Hepatocyte (in vitro differentiated cells): ENCODE measurements at regions not wholly inside any gene's neighbourhood (a gene's known extent, or its start where the extent isn't known, plus 50 kb on each side); places are given as distances from the start of the nearest gene placed in this dataset.
A peak's percentile ranks its signal among the peaks of the same experiment; 100 is the strongest.

Source experiments
- DNase-seq: peaks from one replicate; pipeline ENCODE4 v3.0.0-alpha.2; 2016; ENCODE audit warnings: low spot score
- H2AFZ ChIP-seq: fragments of 200-600 bp; sonication (generic); 2 replicates; pipeline ENCODE4 v1.6.0; 2016; ENCODE audit warnings: antibody characterized with exemption, mild to moderate bottlenecking
- H3K27ac ChIP-seq: fragments of 200-600 bp; sonication (generic); 2 replicates; pipeline ENCODE4 v1.5.1; 2016; ENCODE audit warnings: mild to moderate bottlenecking
- H3K27me3 ChIP-seq: fragments of 200-600 bp; sonication (generic); 2 replicates; pipeline ENCODE4 v1.6.1; 2016
- H3K36me3 ChIP-seq: fragments of 200-600 bp; sonication (generic); replicated peaks from 2 replicates; pipeline ENCODE4 v1.5.1; 2016; ENCODE audit warnings: low read depth; ENCODE audit not compliant: insufficient read depth
- H3K4me1 ChIP-seq: fragments of 200-600 bp; sonication (generic); 2 replicates; pipeline ENCODE4 v1.5.1; 2016; ENCODE audit warnings: mild to moderate bottlenecking, moderate library complexity; ENCODE audit not compliant: insufficient read depth
- H3K4me2 ChIP-seq: fragments of 200-600 bp; sonication (generic); 2 replicates; pipeline ENCODE4 v1.6.0; 2016
- H3K4me3 ChIP-seq: fragments of 200-600 bp; sonication (generic); 2 replicates; pipeline ENCODE4 v1.5.1; 2016; ENCODE audit warnings: mild to moderate bottlenecking
- H3K79me2 ChIP-seq: fragments of 200-600 bp; sonication (generic); 2 replicates; pipeline ENCODE4 v1.6.0; 2017; ENCODE audit warnings: mild to moderate bottlenecking
- H3K9me2 ChIP-seq: fragments of 200-600 bp; sonication (generic); replicated peaks from 2 replicates; pipeline ENCODE4 v1.6.0; 2017; ENCODE audit warnings: mild to moderate bottlenecking; ENCODE audit not compliant: insufficient read depth
- H3K9me3 ChIP-seq: fragments of 200-600 bp; sonication (generic); 2 replicates; pipeline ENCODE4 v1.5.1; 2016; ENCODE audit warnings: low read depth, mild to moderate bottlenecking
- H4K20me1 ChIP-seq: fragments of 200-600 bp; sonication (generic); 2 replicates; pipeline ENCODE4 v1.6.0; 2016; ENCODE audit warnings: mild to moderate bottlenecking; ENCODE audit not compliant: insufficient read depth, poor library complexity, severe bottlenecking
- EZH2 ChIP-seq: fragments of 200-600 bp; sonication (generic); IDR thresholded peaks from 2 replicates; pipeline ENCODE4 v1.6.1; 2016; ENCODE audit warnings: antibody characterized with exemption, mild to moderate bottlenecking, borderline replicate concordance
- EZH2phosphoT487 ChIP-seq: fragments of 200-600 bp; sonication (generic); IDR thresholded peaks from one replicate; pipeline ENCODE4 v1.6.1; 2018; ENCODE audit warnings: antibody characterized with exemption, mild to moderate bottlenecking, low read depth, moderate library complexity; ENCODE audit not compliant: unreplicated experiment, severe bottlenecking
- WGBS: methylation state at CpG from one replicate; pipeline ENCODE4 v1.1.6; 2016; ENCODE audit warnings: low lambda C conversion rate; ENCODE audit errors: missing lambda C conversion rate; 5-methylcytosine and 5-hydroxymethylcytosine counted together
- TF ChIP-seq, protein P1 (sequence below): fragments of 200-600 bp; sonication (generic); IDR thresholded peaks from 2 replicates; pipeline ENCODE4 v1.5.1; 2016; ENCODE audit warnings: antibody characterized with exemption, mild to moderate bottlenecking; ENCODE audit not compliant: poor library complexity

- no peaks in the 10 kb centered on the region for H3K9me2 ChIP-seq
- H4K20me1 ChIP-seq: no peaks in the 10 kb centered on the region
- H3K4me3 ChIP-seq: no peak overlapping the region
- no peak for DNase-seq
- no peak overlapping the region for H3K27ac ChIP-seq
- H3K9me3 ChIP-seq: no peaks in the 10 kb centered on the region
- no peak overlapping the region for H3K4me2 ChIP-seq
- H3K79me2 ChIP-seq: no peaks in the 10 kb centered on the region
- TF ChIP-seq EZH2 (no peak), EZH2phosphoT487 (no peak)
- TF ChIP-seq, protein P1, sequence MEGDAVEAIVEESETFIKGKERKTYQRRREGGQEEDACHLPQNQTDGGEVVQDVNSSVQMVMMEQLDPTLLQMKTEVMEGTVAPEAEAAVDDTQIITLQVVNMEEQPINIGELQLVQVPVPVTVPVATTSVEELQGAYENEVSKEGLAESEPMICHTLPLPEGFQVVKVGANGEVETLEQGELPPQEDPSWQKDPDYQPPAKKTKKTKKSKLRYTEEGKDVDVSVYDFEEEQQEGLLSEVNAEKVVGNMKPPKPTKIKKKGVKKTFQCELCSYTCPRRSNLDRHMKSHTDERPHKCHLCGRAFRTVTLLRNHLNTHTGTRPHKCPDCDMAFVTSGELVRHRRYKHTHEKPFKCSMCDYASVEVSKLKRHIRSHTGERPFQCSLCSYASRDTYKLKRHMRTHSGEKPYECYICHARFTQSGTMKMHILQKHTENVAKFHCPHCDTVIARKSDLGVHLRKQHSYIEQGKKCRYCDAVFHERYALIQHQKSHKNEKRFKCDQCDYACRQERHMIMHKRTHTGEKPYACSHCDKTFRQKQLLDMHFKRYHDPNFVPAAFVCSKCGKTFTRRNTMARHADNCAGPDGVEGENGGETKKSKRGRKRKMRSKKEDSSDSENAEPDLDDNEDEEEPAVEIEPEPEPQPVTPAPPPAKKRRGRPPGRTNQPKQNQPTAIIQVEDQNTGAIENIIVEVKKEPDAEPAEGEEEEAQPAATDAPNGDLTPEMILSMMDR: no peak
- H2AFZ ChIP-seq: no peak overlapping the region
- no peaks in the 10 kb centered on the region for H3K27me3 ChIP-seq
- WGBS: 82% methylated on average over 5 of the region's 5 CpGs
- H3K4me1 ChIP-seq: peaks cover 3% of the 10 kb centered on the region
- no peaks in the 10 kb centered on the region for H3K36me3 ChIP-seq
Observed at GRCh38 chr3:56908004-56908403, 106.3 kb upstream of the ARHGEF3 start.

DNA sequence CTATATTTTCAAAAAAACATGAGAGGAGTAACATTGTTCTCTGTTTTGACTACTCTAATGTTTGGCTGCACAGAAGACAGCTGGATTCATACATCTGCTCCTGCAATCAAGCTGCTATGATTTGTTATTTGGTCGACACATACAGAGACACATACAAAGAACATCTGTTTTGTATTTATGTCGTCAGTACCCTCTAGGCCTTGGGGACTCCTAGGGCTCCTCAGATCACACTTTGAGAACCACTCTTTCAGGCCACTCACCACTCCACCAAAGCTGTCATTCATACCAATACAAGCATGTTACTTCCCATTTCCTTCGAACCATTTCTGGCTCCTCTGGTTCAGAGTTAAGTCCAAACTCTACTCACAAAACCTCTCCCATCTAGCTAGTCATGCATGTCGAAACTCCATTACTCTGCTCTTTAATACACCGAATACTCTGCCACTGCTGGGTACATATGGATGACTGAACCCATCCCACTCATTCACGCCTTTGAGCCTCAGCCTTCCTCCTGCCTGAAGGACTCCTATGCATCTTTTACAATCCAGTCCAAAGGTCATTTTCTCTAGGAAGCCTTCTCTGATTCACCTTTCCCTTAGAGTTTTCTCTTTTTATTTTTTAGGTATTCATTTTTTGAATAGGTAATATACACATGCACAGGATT lies 102.9 kb upstream of the ARHGEF3 start:
- Histone ChIP-seq H2AFZ (no peak overlapping the region), H3K9me2 (no peaks in the 10 kb centered on the region), H3K27ac (no peak overlapping the region), H3K36me3 (no peaks in the 10 kb centered on the region), H3K79me2 (no peaks in the 10 kb centered on the region), H3K4me3 (no peak overlapping the region), H3K27me3 (no peaks in the 10 kb centered on the region), H3K4me1 (peaks cover 3% of the 10 kb centered on the region), H4K20me1 (no peaks in the 10 kb centered on the region), H3K4me2 (no peak overlapping the region), H3K9me3 (no peaks in the 10 kb centered on the region)
- WGBS: 75% methylated on average over 6 of the region's 6 CpGs
- TF ChIP-seq, protein P1: no peak
- TF ChIP-seq EZH2phosphoT487 (no peak), EZH2 (no peak)
- peak; percentile 71 for DNase-seq

DNA sequence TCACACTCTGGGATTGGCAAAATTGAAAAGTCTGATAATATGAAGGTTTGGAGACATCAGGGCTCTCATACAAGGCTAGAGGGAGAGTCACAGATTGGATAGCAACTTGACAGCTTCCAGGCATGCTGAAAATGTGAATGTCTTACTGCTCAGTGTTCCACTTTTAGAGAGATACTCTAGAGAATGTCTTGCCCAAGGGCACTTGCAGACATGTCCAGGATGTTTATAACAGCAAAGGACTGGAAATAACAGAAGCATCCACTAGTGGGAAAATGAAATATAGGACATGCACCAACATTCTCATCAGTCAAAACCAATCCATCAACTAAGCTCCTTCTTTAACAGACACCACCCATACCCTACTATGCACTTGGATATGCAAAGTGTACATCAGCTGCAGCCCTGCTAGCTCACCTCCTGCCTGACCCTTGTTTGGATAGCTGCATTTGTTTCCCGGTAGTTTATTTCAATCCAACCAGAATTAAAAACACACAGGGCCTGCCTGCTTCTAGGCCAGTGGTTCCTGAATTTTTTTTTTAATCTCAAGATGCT lies 101.6 kb upstream of the ARHGEF3 start:
- 86% methylated on average over 1 of the region's 1 CpG for WGBS
- H2AFZ ChIP-seq: no peak overlapping the region
- peaks cover 3% of the 10 kb centered on the region for H3K4me1 ChIP-seq
- no peak overlapping the region for H3K4me3 ChIP-seq
- TF ChIP-seq EZH2 (no peak), EZH2phosphoT487 (no peak)
- TF ChIP-seq, protein P1: no peak
- no peaks in the 10 kb centered on the region for H3K9me3 ChIP-seq
- H3K27me3 ChIP-seq: no peaks in the 10 kb centered on the region
- H3K4me2 ChIP-seq: no peak overlapping the region
- no peaks in the 10 kb centered on the region for H3K36me3 ChIP-seq
- H3K27ac ChIP-seq: no peak overlapping the region
- no peaks in the 10 kb centered on the region for H3K79me2 ChIP-seq
- H3K9me2 ChIP-seq: no peaks in the 10 kb centered on the region
- no peak for DNase-seq
- H4K20me1 ChIP-seq: no peaks in the 10 kb centered on the region
